Activated naive CD8-positive, alpha-beta T cell (primary cell): ENCODE measurements at regions not wholly inside any gene's neighbourhood (a gene's known extent, or its start where the extent isn't known, plus 50 kb on each side); places are given as distances from the start of the nearest gene placed in this dataset.
"Not testable (repeated sequence)": the region's sequence is repeated elsewhere in the genome, so short reads cannot be mapped to it uniquely, and the experiment has no call there.

Experiments used
- H3K27ac Mint-ChIP-seq: one replicate; pipeline ENCODE4 v1.8.0; 2021; ENCODE audit warnings: mixed read lengths
- H3K27me3 Mint-ChIP-seq: one replicate; pipeline ENCODE4 v1.8.0; 2021; ENCODE audit warnings: mixed read lengths
- H3K36me3 Mint-ChIP-seq: one replicate; pipeline ENCODE4 v1.8.0; 2021; ENCODE audit warnings: mixed read lengths
- H3K4me1 Mint-ChIP-seq: one replicate; pipeline ENCODE4 v1.8.0; 2021; ENCODE audit warnings: low read depth, mixed read lengths
- H3K4me3 Mint-ChIP-seq: one replicate; pipeline ENCODE4 v1.8.0; 2021; ENCODE audit warnings: mild to moderate bottlenecking, mixed read lengths
- H3K9me3 Mint-ChIP-seq: one replicate; pipeline ENCODE4 v1.8.0; 2021; ENCODE audit warnings: low read depth, mixed read lengths

- Mint-ChIP-seq H3K27me3 (no peaks in the 10 kb centered on the region), H3K9me3 (no peaks in the 10 kb centered on the region), H3K27ac (no peak overlapping the region), H3K4me3 (no peak overlapping the region), H3K36me3 (no peaks in the 10 kb centered on the region), H3K4me1 (peaks cover 4% of the 10 kb centered on the region)
These were observed 556.3 kb upstream of the RGMB start for GRCh38 chr5:98217138-98217537.

- Mint-ChIP-seq H3K36me3 (no peaks in the 10 kb centered on the region), H3K27ac (no peak overlapping the region), H3K4me3 (no peak overlapping the region)
These were observed 554.6 kb upstream of the RGMB start for GRCh38 chr5:98218838-98219237.

GRCh38 chr5:98227489-98227888 is 546.0 kb upstream of the RGMB start:
- no peak overlapping the region for H3K4me3 Mint-ChIP-seq

More at GRCh38 chr5:98218838-98219237, 554.6 kb upstream of the RGMB start:
- peaks cover 4% of the 10 kb centered on the region for H3K9me3 Mint-ChIP-seq
- peaks cover 4% of the 10 kb centered on the region for H3K4me1 Mint-ChIP-seq
- no peaks in the 10 kb centered on the region for H3K27me3 Mint-ChIP-seq

GRCh38 chr5:98231089-98231488 is 542.4 kb upstream of the RGMB start:
- H3K4me1 Mint-ChIP-seq, result no peaks in the 10 kb centered on the region
- H3K4me3 Mint-ChIP-seq, result no peak overlapping the region
- H3K27ac Mint-ChIP-seq, result no peak overlapping the region

More at GRCh38 chr5:98227489-98227888, 546.0 kb upstream of the RGMB start:
- Mint-ChIP-seq H3K9me3 (peaks cover 18% of the 10 kb centered on the region), H3K4me1 (no peaks in the 10 kb centered on the region), H3K36me3 (no peaks in the 10 kb centered on the region), H3K27ac (no peak overlapping the region), H3K27me3 (no peaks in the 10 kb centered on the region)

GRCh38 chr5:98237794-98238193 is 535.7 kb upstream of the RGMB start:
- peaks cover 15% of the 10 kb centered on the region for H3K9me3 Mint-ChIP-seq
- not testable (repeated sequence) for H3K4me3 Mint-ChIP-seq, H3K27ac Mint-ChIP-seq, H3K36me3 Mint-ChIP-seq, H3K27me3 Mint-ChIP-seq, H3K4me1 Mint-ChIP-seq

More at GRCh38 chr5:98231089-98231488, 542.4 kb upstream of the RGMB start:
- Mint-ChIP-seq H3K9me3 (peaks cover 15% of the 10 kb centered on the region), H3K36me3 (no peaks in the 10 kb centered on the region), H3K27me3 (no peaks in the 10 kb centered on the region)

GRCh38 chr5:98243972-98244371 is 529.5 kb upstream of the RGMB start:
- Mint-ChIP-seq H3K27me3 (no peaks in the 10 kb centered on the region), H3K36me3 (no peaks in the 10 kb centered on the region), H3K4me1 (no peaks in the 10 kb centered on the region), H3K27ac (no peak overlapping the region), H3K9me3 (no peaks in the 10 kb centered on the region), H3K4me3 (no peak overlapping the region)

GRCh38 chr5:98248949-98249348 is 524.5 kb upstream of the RGMB start:
- H3K4me3 Mint-ChIP-seq, result no peak overlapping the region
- H3K27ac Mint-ChIP-seq, result no peak overlapping the region
- H3K27me3 Mint-ChIP-seq, result no peaks in the 10 kb centered on the region
- H3K9me3 Mint-ChIP-seq, result no peaks in the 10 kb centered on the region
- no peaks in the 10 kb centered on the region for H3K36me3 Mint-ChIP-seq
- no peaks in the 10 kb centered on the region for H3K4me1 Mint-ChIP-seq

GRCh38 chr5:98258939-98259338 is 514.5 kb upstream of the RGMB start:
- Mint-ChIP-seq H3K4me1 (no peaks in the 10 kb centered on the region), H3K9me3 (peaks cover 6% of the 10 kb centered on the region), H3K27me3 (no peaks in the 10 kb centered on the region), H3K4me3 (no peak overlapping the region), H3K36me3 (no peaks in the 10 kb centered on the region), H3K27ac (no peak overlapping the region)

GRCh38 chr5:98259595-98259994 is 513.9 kb upstream of the RGMB start:
- Mint-ChIP-seq H3K9me3 (peaks cover 6% of the 10 kb centered on the region), H3K27ac (no peak overlapping the region), H3K36me3 (no peaks in the 10 kb centered on the region), H3K4me1 (no peaks in the 10 kb centered on the region), H3K27me3 (no peaks in the 10 kb centered on the region), H3K4me3 (no peak overlapping the region)

GRCh38 chr5:98263084-98263483 is 510.4 kb upstream of the RGMB start:
- Mint-ChIP-seq H3K27me3 (no peaks in the 10 kb centered on the region), H3K4me1 (no peaks in the 10 kb centered on the region), H3K36me3 (no peaks in the 10 kb centered on the region), H3K9me3 (no peaks in the 10 kb centered on the region), H3K27ac (no peak overlapping the region), H3K4me3 (no peak overlapping the region)

GRCh38 chr5:98268162-98268860 is 505.2 kb upstream of the RGMB start:
- Mint-ChIP-seq H3K27ac (no peak overlapping the region), H3K4me1 (no peaks in the 10 kb centered on the region), H3K27me3 (no peaks in the 10 kb centered on the region), H3K9me3 (no peaks in the 10 kb centered on the region), H3K4me3 (no peak overlapping the region), H3K36me3 (no peaks in the 10 kb centered on the region)

- no peak overlapping the region for H3K4me3 Mint-ChIP-seq
- H3K4me1 Mint-ChIP-seq, result no peaks in the 10 kb centered on the region
- H3K36me3 Mint-ChIP-seq, result no peaks in the 10 kb centered on the region
- no peaks in the 10 kb centered on the region for H3K27me3 Mint-ChIP-seq
- no peaks in the 10 kb centered on the region for H3K9me3 Mint-ChIP-seq
- no peak overlapping the region for H3K27ac Mint-ChIP-seq
These were observed 497.5 kb upstream of the RGMB start for GRCh38 chr5:98275980-98276379.

- Mint-ChIP-seq H3K9me3 (no peaks in the 10 kb centered on the region), H3K4me3 (no peak overlapping the region), H3K4me1 (no peaks in the 10 kb centered on the region), H3K36me3 (no peaks in the 10 kb centered on the region), H3K27me3 (peaks cover 3% of the 10 kb centered on the region), H3K27ac (no peak overlapping the region)
These were observed 490.9 kb upstream of the RGMB start for GRCh38 chr5:98282521-98282920.

GRCh38 chr5:98292496-98292895 is 481.0 kb upstream of the RGMB start:
- no peak overlapping the region for H3K27ac Mint-ChIP-seq

GRCh38 chr5:98296426-98296825 is 477.0 kb upstream of the RGMB start:
- Mint-ChIP-seq H3K4me3 (no peak overlapping the region), H3K27me3 (no peaks in the 10 kb centered on the region), H3K4me1 (no peaks in the 10 kb centered on the region), H3K27ac (no peak overlapping the region), H3K9me3 (no peaks in the 10 kb centered on the region), H3K36me3 (no peaks in the 10 kb centered on the region)

More at GRCh38 chr5:98292496-98292895, 481.0 kb upstream of the RGMB start:
- Mint-ChIP-seq H3K36me3 (no peaks in the 10 kb centered on the region), H3K9me3 (no peaks in the 10 kb centered on the region), H3K27me3 (no peaks in the 10 kb centered on the region), H3K4me1 (no peaks in the 10 kb centered on the region), H3K4me3 (no peak overlapping the region)

GRCh38 chr5:98299435-98299834 is 474.0 kb upstream of the RGMB start:
- Mint-ChIP-seq H3K27me3 (peaks cover 2% of the 10 kb centered on the region), H3K4me3 (no peak overlapping the region), H3K4me1 (no peaks in the 10 kb centered on the region), H3K9me3 (no peaks in the 10 kb centered on the region), H3K27ac (no peak overlapping the region), H3K36me3 (no peaks in the 10 kb centered on the region)
